ENCODE measurements at regions not wholly inside any gene's neighbourhood (a gene's known extent, or its start where the extent isn't known, plus 50 kb on each side); places are given as distances from the start of the nearest gene placed in this dataset.

DNA sequence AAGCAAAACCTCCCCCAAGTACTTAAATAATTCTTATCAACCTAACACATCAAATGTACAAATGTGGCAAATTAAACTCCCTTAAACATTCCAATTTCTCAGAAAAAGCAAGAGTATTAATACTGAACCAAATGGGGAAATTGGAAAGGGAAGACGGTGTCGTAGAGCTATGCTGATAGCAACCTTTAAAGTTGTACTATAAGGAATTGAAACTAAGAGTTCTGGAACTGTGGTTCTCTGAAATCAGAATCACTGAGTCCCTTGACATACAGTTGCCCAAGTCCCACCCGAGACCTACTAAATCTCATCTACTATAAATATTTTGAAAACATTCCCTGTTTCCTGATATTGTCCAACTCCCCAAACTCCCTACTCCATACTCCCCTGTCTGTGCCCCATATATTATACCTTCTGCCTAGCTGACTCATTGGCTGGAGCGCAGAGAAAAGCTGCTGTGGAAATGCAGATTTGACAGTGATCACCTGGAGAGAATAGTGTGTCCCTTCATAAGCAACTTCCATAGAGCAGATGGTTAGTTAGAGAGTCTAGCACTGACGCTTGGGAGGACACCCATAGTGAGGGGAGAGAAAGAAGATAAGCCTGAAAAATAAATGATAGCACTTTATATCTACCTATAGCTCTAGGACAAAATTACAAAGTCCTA lies 51.4 kb upstream of the ITM2B start:
- no peak for DNase-seq

DNA sequence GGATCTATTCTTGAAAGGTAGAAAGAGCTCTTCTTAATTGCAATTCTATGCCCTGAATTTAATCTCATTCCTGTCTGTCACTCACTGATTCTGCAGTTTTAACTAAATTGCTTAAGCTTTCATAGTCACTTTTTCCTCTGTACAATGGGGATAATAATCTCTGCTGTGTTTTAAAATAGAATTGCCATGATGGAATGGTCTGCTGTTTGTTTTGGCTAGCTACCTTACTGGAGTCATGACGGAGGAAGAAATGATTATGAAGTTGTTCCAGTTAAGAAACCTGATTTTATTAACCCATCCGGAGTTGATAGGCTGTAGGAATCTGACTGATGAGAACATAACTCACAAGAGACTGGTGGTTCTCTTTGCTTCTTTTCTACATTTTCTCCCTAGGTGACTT lies 54.9 kb upstream of the ITM2B start:
- no peak for DNase-seq

DNA sequence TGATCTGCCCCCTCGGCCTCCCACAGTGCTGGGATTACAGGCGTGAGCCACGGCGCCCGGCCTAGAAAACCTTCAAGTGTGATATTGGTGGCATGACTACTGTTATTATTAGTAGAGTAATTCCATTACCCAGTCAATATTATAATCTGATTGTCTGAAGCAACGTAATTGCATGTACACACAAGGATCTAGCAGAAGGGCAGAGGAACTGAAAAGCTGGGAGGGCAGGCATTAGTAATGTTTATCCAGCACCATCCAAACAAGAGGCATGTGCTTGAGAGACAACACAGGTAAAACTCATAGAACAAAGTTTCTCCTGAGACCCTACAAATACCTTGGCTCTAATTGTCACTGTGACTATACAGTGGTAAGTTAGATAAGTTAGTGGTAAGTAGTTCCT lies 56.2 kb upstream of the ITM2B start:
- no peak for DNase-seq

DNA sequence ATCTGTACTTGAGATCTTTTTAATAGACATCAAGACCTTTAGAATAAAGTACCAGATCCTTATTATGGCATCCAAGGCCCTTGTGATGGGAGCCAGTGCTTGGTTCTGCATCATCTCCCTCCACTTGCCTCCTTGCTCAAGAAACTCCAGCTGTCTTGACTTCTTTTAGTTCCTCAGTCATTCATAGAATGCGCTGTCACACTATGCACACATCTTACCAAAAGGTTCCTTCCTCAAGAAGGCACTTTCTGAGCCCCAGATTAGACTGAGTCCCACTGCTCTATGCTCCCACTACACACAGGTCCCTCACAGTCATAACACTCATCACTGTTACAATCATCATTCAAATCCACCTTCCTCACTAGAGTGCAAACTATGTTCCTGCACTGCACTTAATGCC lies 57.8 kb upstream of the ITM2B start:
- no peak for DNase-seq

DNA sequence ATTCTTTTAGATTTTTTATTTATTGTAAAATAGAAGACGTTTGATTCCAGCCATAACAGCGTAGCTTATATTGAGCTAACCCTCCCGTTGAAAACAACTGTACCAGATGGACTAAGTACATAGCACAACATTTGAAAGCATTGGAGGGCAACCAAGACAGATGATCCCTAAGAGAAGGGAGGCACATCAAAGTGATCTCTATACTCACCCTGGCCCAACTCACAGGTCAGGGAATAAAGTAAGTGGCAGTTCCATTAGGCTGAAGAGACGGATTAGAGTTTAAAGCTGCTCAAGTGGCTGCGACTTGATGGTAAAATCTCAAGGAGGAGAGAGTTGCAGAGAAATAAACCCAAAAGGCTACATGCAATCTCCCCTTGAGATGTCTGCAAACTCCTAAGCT lies 65.1 kb upstream of the ITM2B start:
- DNase-seq = no peak

DNA sequence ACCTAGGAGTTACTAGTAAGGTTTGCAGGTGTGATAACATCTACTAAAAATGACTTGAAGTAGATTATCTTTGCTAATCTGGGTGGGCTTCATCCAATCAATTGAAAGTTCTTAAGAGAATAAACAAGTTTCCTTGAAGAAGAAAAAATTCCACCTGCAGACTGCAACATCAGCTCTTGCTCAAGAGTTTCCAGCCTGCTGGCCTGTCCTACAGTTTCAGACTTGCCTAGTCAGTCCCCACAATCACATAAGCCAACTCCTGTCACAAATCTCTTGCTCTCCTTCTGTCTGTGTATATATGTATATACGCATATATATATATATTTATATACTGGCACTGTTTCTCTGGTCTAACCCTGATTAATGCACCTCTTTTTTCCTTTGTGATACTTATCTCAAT lies 67.3 kb upstream of the ITM2B start:
- DNase-seq = no peak

DNA sequence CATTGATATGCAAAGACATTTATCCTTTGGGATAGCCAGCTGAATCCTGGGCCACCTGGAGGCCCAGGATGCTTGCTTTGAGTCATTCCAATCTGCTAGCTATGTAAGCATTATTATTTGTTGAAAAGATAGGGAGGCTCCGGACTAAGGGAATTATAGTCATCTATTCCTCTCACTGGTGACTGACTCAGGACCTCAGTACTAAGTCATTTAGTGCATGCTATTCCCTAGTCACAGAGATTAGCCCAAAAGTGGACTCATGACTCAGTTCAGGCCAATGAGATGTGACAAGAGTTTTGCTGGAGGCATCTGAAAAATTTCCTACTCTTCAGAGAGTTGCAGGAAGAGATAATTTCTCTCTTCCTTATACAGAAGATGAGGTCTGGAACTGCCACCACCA lies 67.9 kb upstream of the ITM2B start:
- DNase-seq = no peak

DNA sequence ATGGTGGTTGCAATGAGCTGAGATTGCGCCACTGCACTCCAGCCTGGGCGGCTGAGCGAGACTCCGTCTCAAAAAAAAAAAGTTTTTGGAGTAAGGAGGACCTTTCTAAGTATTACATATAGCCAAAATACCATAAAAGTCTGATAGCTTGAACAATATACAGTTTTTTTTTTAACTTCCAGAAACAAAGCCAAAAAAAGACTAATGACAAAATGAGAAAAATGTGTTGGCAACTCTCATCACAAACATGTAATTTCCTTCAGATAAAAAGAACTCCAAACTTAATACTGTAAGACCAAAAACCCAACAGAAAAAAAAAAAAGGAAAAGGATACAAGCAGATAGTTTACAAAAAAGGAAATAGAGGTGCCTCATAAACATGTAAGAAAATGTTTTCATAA lies 68.2 kb upstream of the MED4 start:
- DNase-seq = no peak

DNA sequence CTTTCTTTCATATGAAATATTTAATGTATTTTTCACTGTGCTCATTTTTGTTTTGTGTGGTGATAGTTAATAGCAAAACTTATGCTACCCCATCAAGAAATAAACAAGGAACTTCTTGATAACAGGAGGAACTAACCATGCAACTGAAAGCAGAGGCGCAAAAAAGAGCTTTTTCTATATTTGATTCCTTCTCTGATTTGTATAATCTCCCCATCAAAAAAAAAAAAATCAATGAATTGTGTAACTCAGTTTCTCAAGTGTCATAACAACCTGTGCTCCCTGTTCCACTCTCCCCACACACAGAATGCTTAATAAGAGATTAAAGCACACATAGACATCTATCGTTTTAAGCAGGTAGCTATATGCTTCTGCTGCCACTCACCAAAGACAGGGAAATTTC lies 67.3 kb upstream of the MED4 start:
- DNase-seq = no peak

DNA sequence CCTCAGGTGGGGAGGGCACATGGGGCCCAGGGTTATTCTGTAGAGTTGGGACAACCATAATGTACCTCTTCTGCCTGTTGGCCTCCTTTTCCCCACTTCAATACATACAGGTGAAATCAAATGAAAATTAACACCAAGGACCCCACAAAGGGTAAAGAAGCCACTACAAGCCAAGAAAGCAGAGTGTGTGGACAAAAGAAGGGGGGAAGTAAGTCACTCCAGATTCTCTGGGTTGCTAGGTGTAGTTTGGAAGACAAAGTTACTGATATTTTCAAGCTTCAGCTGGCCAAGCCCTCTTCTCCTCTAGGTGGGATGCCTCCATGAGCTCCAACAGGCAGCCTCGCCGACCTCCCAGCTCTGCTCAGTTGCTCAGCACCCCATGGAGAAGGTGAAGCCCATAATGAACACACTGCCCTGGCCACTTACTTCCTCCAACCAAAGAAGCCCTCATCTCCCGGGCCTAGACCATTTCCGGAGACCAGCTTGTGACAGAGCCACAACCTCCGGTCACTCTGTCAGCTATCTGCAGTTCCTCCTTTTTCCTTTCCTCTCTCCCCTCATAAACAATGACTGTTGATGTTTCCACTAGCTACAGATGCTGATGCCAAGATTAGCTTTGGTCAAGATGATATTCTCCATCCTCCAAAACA lies 66.8 kb upstream of the MED4 start:
- DNase-seq = no peak

DNA sequence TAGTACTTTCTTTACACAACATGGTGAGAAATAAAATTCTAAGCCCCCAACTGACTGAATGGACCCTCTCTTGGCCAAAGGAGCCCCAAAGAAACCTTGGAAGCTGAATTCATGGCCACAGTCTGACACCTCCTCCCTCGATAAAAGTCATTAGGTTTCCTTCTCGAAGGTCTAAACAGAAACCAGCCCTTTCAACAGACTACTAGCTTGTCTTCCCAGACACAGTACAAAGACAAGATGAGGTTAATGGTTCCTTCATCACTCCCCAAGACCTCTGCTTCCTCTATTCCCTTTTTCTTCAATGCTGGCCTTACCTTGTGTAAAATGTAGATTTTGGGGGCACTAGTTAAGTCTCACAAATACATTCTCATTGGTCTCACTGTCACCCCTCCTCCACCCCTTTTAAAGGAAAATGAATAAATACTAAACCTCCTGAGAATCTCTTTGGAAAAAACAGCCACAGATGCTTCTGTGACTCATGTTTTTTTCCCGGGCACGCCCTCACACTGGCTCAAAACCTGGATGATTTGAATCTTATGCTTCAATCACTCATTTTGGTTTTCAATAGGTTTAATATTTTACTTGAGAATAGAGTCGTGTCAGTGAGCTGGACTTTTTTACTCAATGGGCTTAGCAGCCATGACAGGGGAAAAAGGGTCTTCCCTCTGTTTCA lies 65.8 kb upstream of the MED4 start:
- DNase-seq = peak; percentile 43

DNA sequence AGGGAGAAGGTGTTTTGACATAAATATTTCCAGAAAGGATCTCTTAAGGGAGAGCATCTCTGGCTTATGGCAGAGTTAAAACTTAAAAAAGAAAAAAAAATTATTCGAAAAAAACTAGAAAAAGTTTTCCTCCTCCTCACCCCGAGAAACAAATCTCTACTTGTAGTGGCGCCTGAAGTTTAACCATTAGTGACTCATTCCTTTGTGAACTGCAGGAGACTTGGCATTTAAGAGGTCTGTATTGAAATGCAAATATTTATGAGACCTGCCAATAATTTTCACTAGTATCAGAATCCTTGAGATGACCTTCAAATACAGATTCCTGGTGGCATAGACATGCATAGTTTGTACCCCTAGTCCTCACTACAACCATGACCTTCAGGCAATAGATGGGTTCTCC lies 64.9 kb upstream of the MED4 start:
- no peak for DNase-seq

DNA sequence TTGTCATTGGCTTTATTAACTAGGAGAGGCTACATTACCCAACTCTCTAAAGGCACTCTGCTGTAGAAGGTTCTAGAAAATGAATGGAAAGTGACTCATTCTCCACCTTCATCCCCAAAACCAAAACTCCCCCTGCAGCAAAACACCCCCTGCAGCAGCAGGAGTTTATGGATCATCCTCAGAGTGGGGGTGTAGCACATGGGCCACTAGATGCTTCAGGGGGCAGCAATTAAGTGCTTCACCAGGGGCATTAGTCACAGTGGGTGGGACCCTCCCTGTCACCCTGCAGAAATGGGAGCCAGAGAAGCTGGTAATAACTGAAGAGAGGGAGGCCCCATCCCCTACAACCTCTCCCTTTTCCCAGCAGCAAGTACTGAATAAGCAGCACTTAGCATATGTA lies 64.5 kb upstream of the MED4 start:
- peak; percentile 21 for DNase-seq

DNA sequence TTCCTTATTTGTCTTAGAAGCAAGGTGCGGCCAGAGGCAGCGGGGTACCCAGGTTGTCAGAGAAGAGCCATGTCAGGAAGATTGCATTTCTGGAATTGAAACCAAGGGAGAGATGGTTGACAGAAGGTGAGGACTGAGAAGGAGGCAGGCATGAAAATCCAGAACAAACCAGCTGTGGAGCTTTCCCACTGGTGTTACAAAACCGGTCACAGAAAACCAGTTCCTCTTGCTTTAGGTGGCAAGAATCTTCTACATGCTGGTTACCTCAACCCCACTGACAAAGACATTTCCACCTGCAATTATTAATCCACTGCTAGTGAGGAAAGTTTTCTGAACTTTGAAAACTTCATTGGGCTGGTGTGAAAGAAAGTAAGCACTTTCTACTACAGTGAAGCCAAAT lies 64.0 kb upstream of the MED4 start:
- DNase-seq = no peak

DNA sequence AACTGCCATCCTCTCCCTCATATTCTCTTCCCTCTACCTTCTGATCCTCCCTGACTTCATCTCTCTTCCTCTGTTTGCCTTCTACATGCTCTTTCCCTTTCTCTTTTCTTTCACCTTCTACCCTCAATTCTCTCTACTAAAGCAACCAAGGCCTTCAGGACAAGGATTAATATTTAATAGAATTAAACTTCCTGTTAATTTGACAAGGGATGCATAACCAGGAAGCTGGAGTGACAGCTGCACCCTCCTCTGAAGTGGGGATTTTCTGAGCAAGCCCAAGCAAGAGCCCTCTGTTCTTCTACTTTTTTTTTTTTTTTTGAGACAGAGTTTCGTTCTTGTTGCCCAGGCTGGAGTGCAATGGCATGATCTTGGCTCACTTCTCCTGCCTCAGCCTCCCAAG lies 63.4 kb upstream of the MED4 start:
- no peak for DNase-seq

DNA sequence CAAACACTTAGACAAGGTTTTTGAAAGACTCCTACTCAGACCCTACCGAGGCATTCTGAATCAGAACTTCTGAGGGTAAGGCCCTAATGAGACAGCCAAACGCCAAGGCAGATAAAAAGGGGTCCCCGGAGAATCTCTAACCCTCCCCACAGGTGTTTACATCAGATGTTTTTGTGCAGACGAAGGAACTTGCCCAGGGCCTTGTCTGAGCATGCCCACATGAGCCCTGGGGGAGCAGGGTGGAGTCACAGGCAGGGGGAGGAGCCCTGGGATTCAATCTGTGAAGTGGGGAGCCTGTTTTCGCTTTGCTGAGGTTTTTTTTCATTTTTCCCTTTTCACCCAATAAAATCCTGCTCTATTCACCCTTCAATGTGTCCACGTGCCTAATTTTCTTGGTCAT lies 61.6 kb upstream of the MED4 start:
- DNase-seq = peak; percentile 80

DNA sequence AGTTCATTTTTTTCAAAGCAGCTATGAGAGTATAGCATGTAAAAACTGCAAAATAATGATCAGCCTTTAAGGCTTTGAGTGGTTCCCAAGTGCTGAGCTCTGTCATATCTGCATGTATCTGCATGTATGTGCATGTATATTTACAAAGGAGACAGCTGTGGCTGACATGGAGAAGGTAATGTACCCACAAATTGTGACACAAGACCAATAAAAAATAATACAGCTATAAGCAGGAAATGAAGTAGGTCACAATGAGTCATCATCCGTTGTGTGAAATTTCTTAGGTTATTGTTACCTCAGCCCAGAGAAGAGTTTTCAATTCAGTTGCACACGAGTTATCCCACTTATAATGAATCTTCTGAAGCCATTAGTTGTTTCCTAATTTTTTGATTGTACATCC lies 60.9 kb upstream of the MED4 start:
- DNase-seq = no peak

DNA sequence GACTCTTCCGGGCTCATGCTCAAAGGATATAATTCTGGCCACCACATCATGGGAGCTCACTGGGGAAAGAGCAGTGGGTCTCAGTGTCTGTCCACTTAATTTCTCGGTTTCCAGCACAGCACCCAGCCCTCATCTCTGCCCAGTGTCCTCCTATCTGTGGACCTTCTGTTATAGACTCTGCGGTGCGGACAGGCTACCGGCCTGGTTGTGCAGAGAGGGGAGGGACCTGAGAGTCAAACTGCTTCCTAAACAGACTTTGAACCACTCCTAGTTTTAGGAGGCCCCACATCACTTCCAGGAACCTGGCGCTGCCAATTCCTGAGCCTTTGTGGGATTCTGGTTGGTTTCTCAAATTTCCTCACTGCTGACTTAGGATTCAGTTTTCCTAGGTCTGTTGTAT lies 59.8 kb upstream of the MED4 start:
- DNase-seq = no peak

DNA sequence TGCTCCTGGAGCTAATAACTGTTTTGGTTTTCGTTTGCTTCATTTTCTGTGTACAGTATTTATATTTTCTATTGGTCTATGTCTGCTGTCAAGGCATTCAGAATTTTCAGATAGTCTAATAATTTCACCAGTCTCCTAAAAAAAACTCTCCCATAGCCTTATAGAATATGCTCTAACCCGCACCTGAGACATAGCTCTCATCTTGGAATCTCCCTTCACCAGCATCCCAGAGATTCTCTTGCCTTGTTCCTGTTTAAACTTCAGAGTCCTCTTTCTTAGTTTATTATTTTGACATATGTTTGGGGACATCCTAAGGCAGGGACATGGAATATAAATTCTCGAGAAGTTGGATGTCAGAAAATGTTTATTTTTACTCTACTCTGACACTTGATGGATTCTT lies 58.3 kb upstream of the MED4 start:
- no peak for DNase-seq

DNA sequence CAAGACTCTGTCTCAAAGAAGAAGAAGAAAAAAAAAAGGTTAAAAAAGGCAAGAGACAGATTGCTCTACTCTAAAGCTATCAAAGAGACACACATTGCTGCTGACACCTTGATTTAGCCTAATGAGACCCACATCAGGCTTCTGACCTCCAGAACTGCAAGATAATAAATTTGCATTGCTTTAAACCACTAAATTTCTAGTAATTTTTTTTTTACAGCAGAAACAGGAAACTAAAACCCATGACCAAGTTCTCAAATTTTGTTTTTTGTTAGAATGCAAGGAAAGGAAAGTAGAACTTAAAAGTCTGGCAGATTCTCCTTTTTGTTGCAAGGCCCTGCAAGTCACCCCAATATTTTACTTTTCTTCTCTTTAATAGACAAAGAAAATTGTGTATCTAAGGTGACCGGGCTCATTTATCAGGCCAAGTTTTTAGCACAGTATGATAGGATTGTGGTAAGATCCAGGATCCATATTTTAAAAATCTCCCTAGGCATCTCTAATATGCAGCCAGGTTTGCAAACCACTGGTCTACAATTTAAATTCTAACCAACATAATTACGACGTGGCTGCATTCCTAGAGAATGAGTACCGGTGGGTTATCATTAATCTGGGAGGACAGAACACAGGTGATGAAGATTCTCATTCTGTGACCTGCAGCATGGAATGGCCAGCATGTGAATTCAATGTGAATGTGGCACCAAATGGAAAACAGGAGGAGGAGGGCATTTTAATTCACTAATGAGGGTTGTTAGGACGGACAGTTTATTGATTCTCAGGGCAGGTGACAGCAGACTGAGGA lies 56.7 kb upstream of the MED4 start:
- no peak for DNase-seq

DNA sequence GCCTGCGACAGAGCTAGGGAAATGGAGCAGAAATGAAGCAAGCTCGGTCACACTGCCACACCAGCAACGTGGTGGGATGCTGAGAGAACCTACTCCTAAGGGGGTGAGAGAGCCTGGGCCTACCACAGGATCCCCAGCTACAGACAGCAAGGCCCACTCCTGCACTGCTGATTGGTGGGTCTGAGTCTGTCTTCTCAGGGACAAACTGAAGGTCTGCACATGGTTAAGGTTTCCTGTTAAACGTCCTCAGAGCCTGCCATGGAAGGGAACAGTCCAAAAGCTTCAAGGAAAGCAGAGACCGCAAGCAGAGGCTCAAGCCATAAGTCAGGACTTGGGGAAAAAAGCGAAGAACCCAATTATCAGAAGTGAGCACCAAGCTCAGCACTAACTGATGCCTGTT lies 53.5 kb upstream of the MED4 start:
- DNase-seq = no peak

DNA sequence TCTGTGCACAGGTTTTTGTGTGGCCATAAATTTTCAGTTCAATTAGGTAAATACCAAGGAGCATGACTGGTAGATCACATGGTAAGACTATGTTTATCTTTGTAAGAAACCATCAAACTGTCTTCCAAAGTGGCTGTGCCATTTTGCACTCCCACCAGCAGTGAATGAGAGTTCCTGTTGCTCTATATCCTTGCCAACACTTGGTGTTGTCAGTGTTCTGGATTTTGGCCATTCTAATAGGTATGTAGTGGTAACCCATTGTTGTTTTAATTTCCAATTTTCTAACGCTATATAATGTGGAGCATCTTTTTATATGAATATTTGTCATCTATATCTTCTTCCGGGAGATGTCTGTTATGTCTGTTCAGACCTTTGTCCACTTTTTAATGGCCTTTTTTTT lies 51.7 kb upstream of the MED4 start:
- no peak for DNase-seq

DNA sequence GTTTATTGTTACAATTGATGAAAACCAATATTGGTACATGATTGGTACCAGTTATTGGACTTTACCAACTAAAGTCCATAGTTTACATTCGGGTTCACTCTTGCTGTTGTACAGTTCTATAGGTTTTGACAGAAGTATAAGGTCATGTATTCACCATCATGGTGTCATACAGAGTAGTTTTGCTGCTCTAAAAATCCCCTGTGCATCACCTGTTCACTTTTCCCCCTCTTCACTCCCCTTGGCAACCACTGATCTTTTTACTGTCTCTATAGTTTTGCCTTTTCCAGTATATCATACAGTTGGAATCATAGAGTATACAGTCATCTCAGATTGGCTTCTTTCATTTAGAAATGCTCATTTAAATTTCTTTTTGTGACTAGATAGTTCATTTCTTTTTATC lies 51.2 kb upstream of the MED4 start:
- DNase-seq = no peak

All from stimulated activated CD4-positive, alpha-beta T cell treated with anti-CD3 and anti-CD28 coated beads, Interleukin-15, amount 100 ng/mL, for 24 hours (primary cell).